ENCODE measurements at regions not wholly inside any gene's neighbourhood (a gene's known extent, or its start where the extent isn't known, plus 50 kb on each side); places are given as distances from the start of the nearest gene placed in this dataset.

- DNase-seq (ENCODE audit: low read depth) = no peak
- TF ChIP-seq CTCF (IDR thresholded peaks at IDR 0.05; ENCODE audit: insufficient read depth, low read depth, low read length) = no peak
- ChIA-PET POLR2A (no interaction called here), CTCF (no interaction called here)
- no peaks in the 10 kb centered on the region for H3K36me3 ChIP-seq (ENCODE audit: control insufficient read depth, insufficient read depth, low read length)
- H3K27me3 ChIP-seq (ENCODE audit: control insufficient read depth, insufficient read depth, low read length) = no peaks in the 10 kb centered on the region
- H3K4me3 ChIP-seq (ENCODE audit: low read depth, low read length) = no peak overlapping the region
Measured at GRCh38 chr2:6557737-6558136, 308.0 kb downstream of the CMPK2 start.

GRCh38 chr2:6562771-6563170 is 302.9 kb downstream of the CMPK2 start:
- ChIA-PET POLR2A (no interaction called here), CTCF (interaction anchor here (1.1 kb wide), 1 partner anchor 22 kb away, joined by 3 read pairs; no protein-coding TSS in a partner anchor)
- Histone ChIP-seq H3K36me3 (ENCODE audit: control insufficient read depth, insufficient read depth, low read length) (no peaks in the 10 kb centered on the region), H3K4me3 (ENCODE audit: low read depth, low read length) (no peak overlapping the region), H3K27me3 (ENCODE audit: control insufficient read depth, insufficient read depth, low read length) (no peaks in the 10 kb centered on the region)
- no peak for TF ChIP-seq CTCF (IDR thresholded peaks at IDR 0.05; ENCODE audit: insufficient read depth, low read depth, low read length)
- DNase-seq (ENCODE audit: low read depth) = no peak

- ChIA-PET CTCF (interaction anchor here (1.1 kb wide), 1 partner anchor 29 kb away, joined by 4 read pairs; no protein-coding TSS in a partner anchor), POLR2A (no interaction called here)
- H3K27me3 ChIP-seq (ENCODE audit: control insufficient read depth, insufficient read depth, low read length) = no peaks in the 10 kb centered on the region
- H3K4me3 ChIP-seq (ENCODE audit: low read depth, low read length) = no peak overlapping the region
- no peak for TF ChIP-seq CTCF (IDR thresholded peaks at IDR 0.05; ENCODE audit: insufficient read depth, low read depth, low read length)
- DNase-seq (ENCODE audit: low read depth) = no peak
- no peaks in the 10 kb centered on the region for H3K36me3 ChIP-seq (ENCODE audit: control insufficient read depth, insufficient read depth, low read length)
Measured at GRCh38 chr2:6564326-6564725, 301.4 kb downstream of the CMPK2 start.

GRCh38 chr2:6574121-6574520 is 291.6 kb downstream of the CMPK2 start:
- ChIA-PET POLR2A (no interaction called here), CTCF (interaction anchor here (0.6 kb wide), 1 partner anchor 254 kb away, joined by 3 read pairs; no protein-coding TSS in a partner anchor)
- no peaks in the 10 kb centered on the region for H3K27me3 ChIP-seq (ENCODE audit: control insufficient read depth, insufficient read depth, low read length)
- DNase-seq (ENCODE audit: low read depth) = no peak
- no peak for TF ChIP-seq CTCF (IDR thresholded peaks at IDR 0.05; ENCODE audit: insufficient read depth, low read depth, low read length)
- no peak overlapping the region for H3K4me3 ChIP-seq (ENCODE audit: low read depth, low read length)
- H3K36me3 ChIP-seq (ENCODE audit: control insufficient read depth, insufficient read depth, low read length) = no peaks in the 10 kb centered on the region

- H3K27me3 ChIP-seq (ENCODE audit: control insufficient read depth, insufficient read depth, low read length) = no peaks in the 10 kb centered on the region
- POLR2A ChIA-PET = no interaction called here
- CTCF ChIA-PET = no interaction called here
- DNase-seq (ENCODE audit: low read depth) = no peak
- no peak overlapping the region for H3K4me3 ChIP-seq (ENCODE audit: low read depth, low read length)
- TF ChIP-seq CTCF (IDR thresholded peaks at IDR 0.05; ENCODE audit: insufficient read depth, low read depth, low read length) = no peak
- H3K36me3 ChIP-seq (ENCODE audit: control insufficient read depth, insufficient read depth, low read length) = no peaks in the 10 kb centered on the region
Measured at GRCh38 chr2:6576302-6576701, 289.4 kb downstream of the CMPK2 start.
